Retinal pigment epithelial cell (primary cell): ENCODE measurements at regions not wholly inside any gene's neighbourhood (a gene's known extent, or its start where the extent isn't known, plus 50 kb on each side); places are given as distances from the start of the nearest gene placed in this dataset.

Experiments
- DNase-seq: peaks from one replicate; pipeline ENCODE4 v3.0.0-alpha.2; 2010; ENCODE audit warnings: low read depth
- H3K4me3 ChIP-seq: 2 replicates; pipeline ENCODE4 v1.5.1; 2011; ENCODE audit warnings: mild to moderate bottlenecking, low read length, control low read depth, moderate library complexity
- CTCF ChIP-seq: conservative IDR thresholded peaks from 2 replicates; pipeline ENCODE4 v1.5.1; 2011; ENCODE audit warnings: low read depth, low read length, control low read depth, inconsistent platforms

GRCh38 chr15:35301088-35301487, 216.0 kb upstream of the NANOGP8 start:
- DNase-seq: no peak
- TF ChIP-seq CTCF: no peak
- H3K4me3 ChIP-seq: no peak overlapping the region

GRCh38 chr15:35299059-35299735, 214.1 kb upstream of the NANOGP8 start:
- no peak for TF ChIP-seq CTCF
- no peak overlapping the region for H3K4me3 ChIP-seq
- no peak for DNase-seq

- TF ChIP-seq CTCF: no peak
- DNase-seq: no peak
- H3K4me3 ChIP-seq: no peak overlapping the region
These were observed 213.4 kb upstream of the NANOGP8 start for GRCh38 chr15:35298509-35298908.

GRCh38 chr15:35293353-35294130, 208.4 kb upstream of the NANOGP8 start:
- H3K4me3 ChIP-seq: no peak overlapping the region
- DNase-seq: peak; percentile 37
- TF ChIP-seq CTCF: peak; percentile 40

GRCh38 chr15:35290301-35290721, 205.2 kb upstream of the NANOGP8 start:
- DNase-seq: no peak
- no peak for TF ChIP-seq CTCF
- H3K4me3 ChIP-seq: no peak overlapping the region

GRCh38 chr15:35289024-35289617, 204.0 kb upstream of the NANOGP8 start:
- no peak overlapping the region for H3K4me3 ChIP-seq
- TF ChIP-seq CTCF: peak; percentile 89
- DNase-seq: peak; percentile 47
